H1 (cell line): ENCODE measurements at regions not wholly inside any gene's neighbourhood (a gene's known extent, or its start where the extent isn't known, plus 50 kb on each side); places are given as distances from the start of the nearest gene placed in this dataset.
"Not testable (repeated sequence)": the region's sequence is repeated elsewhere in the genome, so short reads cannot be mapped to it uniquely, and the experiment has no call there.

Source experiments
- ATF3 ChIP-seq: IDR thresholded peaks from 2 replicates; pipeline ENCODE4 v1.6.1; 2011; ENCODE audit warnings: low read depth, mild to moderate bottlenecking, low read length; ENCODE audit not compliant: insufficient read depth
- CTCF ChIP-seq, 3 experiments: IDR thresholded peaks; 1 replicate in 2 of 3; 2 replicates in 1 of 3; pipeline versions ENCODE4 v1.5.1 to v1.6.1; 2011; ENCODE audit warnings: low read length in 3 of 3, mild to moderate bottlenecking in 3 of 3, inconsistent platforms in 2 of 3, low read depth in 1 of 3, moderate library complexity in 1 of 3; ENCODE audit not compliant: insufficient read depth in 1 of 3; ENCODE audit errors: control extremely low read depth in 1 of 3
- EP300 ChIP-seq, 2 experiments: IDR thresholded peaks; 1 replicate in 1 of 2; 2 replicates in 1 of 2; pipeline ENCODE4 v1.6.1; 2011 to 2012; ENCODE audit warnings: low read depth in 2 of 2, low read length in 2 of 2, mild to moderate bottlenecking in 2 of 2, borderline replicate concordance in 1 of 2, inconsistent platforms in 1 of 2, moderate library complexity in 1 of 2
- NRF1 ChIP-seq: IDR thresholded peaks from 2 replicates; pipeline ENCODE4 v1.6.1; 2011; ENCODE audit warnings: mild to moderate bottlenecking, low read depth, low read length, improper control_type of control experiment
- TEAD4 ChIP-seq: IDR thresholded peaks from 2 replicates; pipeline ENCODE4 v1.6.1; 2012; ENCODE audit warnings: low read depth, low read length, inconsistent platforms, mixed read lengths

GRCh38 chr2:38451778-38452177, 74.7 kb upstream of the ATL2 start:
- TF ChIP-seq EP300 (IDR thresholded peaks at IDR 0.05; ENCODE audit: borderline replicate concordance in 1 of 2, low read depth in 2 of 2, low read length in 2 of 2); CTCF (IDR thresholded peaks at IDR 0.05; ENCODE audit: control extremely low read depth in 1 of 3, insufficient read depth in 1 of 3, low read depth in 1 of 3, low read length in 3 of 3); TEAD4; ATF3; NRF1: not testable (repeated sequence)
